B cell (primary cell): ENCODE measurements at regions not wholly inside any gene's neighbourhood (a gene's known extent, or its start where the extent isn't known, plus 50 kb on each side); places are given as distances from the start of the nearest gene placed in this dataset.

Source experiments
- ATAC-seq: fragments of 200-7000 bp; cut with Tn5 transposase; one replicate; pipeline ENCODE4 v1.10.0; 2021; ENCODE audit warnings: low read depth, mild to moderate bottlenecking, moderate number of reproducible peaks, moderate library complexity
- CTCF ChIA-PET: fragments of 350-600 bp; sonication (Branson Sonifier 250); formaldehyde crosslinking; loops from one replicate; lab custom pipeline; 2021; ENCODE audit warnings: antibody characterized with exemption, inconsistent platforms; lab: Charles Lee
- POLR2A ChIA-PET: fragments of 350-600 bp; sonication (Branson Sonifier 250); formaldehyde crosslinking; loops from one replicate; lab custom pipeline; 2021; ENCODE audit warnings: antibody characterized with exemption; lab: Charles Lee
- DNase-seq: peaks from one replicate; pipeline ENCODE4 v3.0.0; 2013
- H2AFZ ChIP-seq: 2 replicates; pipeline ENCODE4 v1.6.1; 2012; ENCODE audit warnings: mild to moderate bottlenecking, low read depth, low read length; ENCODE audit not compliant: insufficient read depth, poor library complexity, severe bottlenecking
- H3K27ac ChIP-seq, 2 donors: 1 replicate in 1 of 2; 2 replicates in 1 of 2; pipeline ENCODE4 v1.5.1; 2012 to 2013; ENCODE audit warnings: low read length in 2 of 2, mild to moderate bottlenecking in 2 of 2, moderate library complexity in 1 of 2
- H3K27me3 ChIP-seq, 4 experiments: fragments of 200-600 bp in 1 of 4; sonication (generic) in 1 of 4; replicated peaks in 1 of 4; 1 replicate in 2 of 4; 2 replicates in 2 of 4; pipeline versions ENCODE4 v1.6.1 to v1.7.0; 2013 to 2016; ENCODE audit warnings: low read length in 3 of 4, mild to moderate bottlenecking in 2 of 4, mixed read lengths in 1 of 4, moderate library complexity in 1 of 4; ENCODE audit not compliant: insufficient read depth in 4 of 4, control insufficient read depth in 3 of 4; ENCODE audit errors: control extremely low read depth in 1 of 4
- H3K36me3 ChIP-seq, 2 experiments: replicated peaks in 1 of 2; 1 replicate in 1 of 2; 2 replicates in 1 of 2; pipeline versions ENCODE4 v1.6.1 to v1.7.1; 2013; ENCODE audit warnings: low read length in 1 of 2; ENCODE audit not compliant: insufficient read depth in 2 of 2, control insufficient read depth in 1 of 2; ENCODE audit errors: control extremely low read depth in 1 of 2, extremely low read depth in 1 of 2
- H3K4me1 ChIP-seq, 2 donors: fragments of 200-600 bp in 1 of 2; sonication (generic) in 1 of 2; 1 replicate in 1 of 2; 2 replicates in 1 of 2; pipeline versions ENCODE4 v1.5.1 to v1.6.1; 2013 to 2017; ENCODE audit warnings: low read length in 2 of 2; ENCODE audit not compliant: control insufficient read depth in 2 of 2, insufficient read depth in 2 of 2
- H3K4me2 ChIP-seq: replicated peaks from 2 replicates; pipeline ENCODE3; 2012; ENCODE audit warnings: mild to moderate bottlenecking, low read depth, low read length; ENCODE audit not compliant: poor library complexity, severe bottlenecking
- H3K4me3 ChIP-seq, 5 experiments: fragments of 200-600 bp in 1 of 5; sonication (generic) in 1 of 5; 1 replicate in 3 of 5; 2 replicates in 2 of 5; pipeline versions ENCODE4 v1.5.1 to v1.7.0; 2011 to 2016; ENCODE audit warnings: low read length in 4 of 5, mild to moderate bottlenecking in 4 of 5, low read depth in 2 of 5, control low read depth in 1 of 5, moderate library complexity in 1 of 5; ENCODE audit not compliant: insufficient read depth in 1 of 5; ENCODE audit errors: control extremely low read depth in 1 of 5, extremely low read depth in 1 of 5
- H3K79me2 ChIP-seq: fragments of 200-600 bp; sonication (generic); one replicate; pipeline ENCODE4 v1.6.0; 2016; ENCODE audit warnings: low read length; ENCODE audit not compliant: control insufficient read depth, insufficient read depth
- H3K9ac ChIP-seq: fragments of 200-600 bp; sonication (generic); 2 replicates; pipeline ENCODE4 v1.6.1; 2017; ENCODE audit warnings: mild to moderate bottlenecking, low read length, moderate library complexity
- H3K9me3 ChIP-seq, 3 donors: one replicate each; pipeline versions ENCODE4 v1.6.1 to v1.7.1; 2013; ENCODE audit warnings: low read length in 2 of 3; ENCODE audit not compliant: control insufficient read depth in 2 of 3, insufficient read depth in 1 of 3; ENCODE audit errors: control extremely low read depth in 1 of 3
- H4K20me1 ChIP-seq: 2 replicates; pipeline ENCODE4 v1.6.0; 2012; ENCODE audit warnings: mild to moderate bottlenecking, low read length; ENCODE audit not compliant: insufficient read depth, control insufficient read depth, poor library complexity, severe bottlenecking
- H3K27ac Mint-ChIP-seq: one replicate; pipeline ENCODE4 v1.8.0; 2021; ENCODE audit warnings: mixed read lengths
- H3K27me3 Mint-ChIP-seq: one replicate; pipeline ENCODE4 v1.8.0; 2021; ENCODE audit warnings: mixed read lengths
- H3K4me1 Mint-ChIP-seq: one replicate; pipeline ENCODE4 v1.8.0; 2021; ENCODE audit warnings: mixed read lengths
- H3K4me3 Mint-ChIP-seq: one replicate; pipeline ENCODE4 v1.8.0; 2021; ENCODE audit warnings: mixed read lengths
- H3K9me3 Mint-ChIP-seq: one replicate; pipeline ENCODE4 v1.8.0; 2022; ENCODE audit warnings: mixed read lengths; ENCODE audit not compliant: insufficient read depth
- EZH2 ChIP-seq: IDR thresholded peaks from 2 replicates; pipeline ENCODE4 v1.6.1; 2012; ENCODE audit warnings: borderline replicate concordance, low read depth, mild to moderate bottlenecking, moderate library complexity, low read length; ENCODE audit not compliant: insufficient read depth, poor library complexity, severe bottlenecking
- WGBS: methylation state at CpG from one replicate; pipeline ENCODE4 v1.1.5; 2013; ENCODE audit warnings: missing lambda C conversion rate; ENCODE audit not compliant: insufficient coverage; 5-methylcytosine and 5-hydroxymethylcytosine counted together
- intact Hi-C: fragments of 100-400 bp; cut with micrococcal nuclease; formaldehyde crosslinking; loops from one replicate; pipeline ENCODE4 v1.10.0; 2022
- TF ChIP-seq, protein P1 (sequence below): fragments of 200-600 bp; IDR thresholded peaks from one replicate; pipeline ENCODE4 v1.8.0; 2022; ENCODE audit warnings: antibody characterized with exemption, mild to moderate bottlenecking

DNA sequence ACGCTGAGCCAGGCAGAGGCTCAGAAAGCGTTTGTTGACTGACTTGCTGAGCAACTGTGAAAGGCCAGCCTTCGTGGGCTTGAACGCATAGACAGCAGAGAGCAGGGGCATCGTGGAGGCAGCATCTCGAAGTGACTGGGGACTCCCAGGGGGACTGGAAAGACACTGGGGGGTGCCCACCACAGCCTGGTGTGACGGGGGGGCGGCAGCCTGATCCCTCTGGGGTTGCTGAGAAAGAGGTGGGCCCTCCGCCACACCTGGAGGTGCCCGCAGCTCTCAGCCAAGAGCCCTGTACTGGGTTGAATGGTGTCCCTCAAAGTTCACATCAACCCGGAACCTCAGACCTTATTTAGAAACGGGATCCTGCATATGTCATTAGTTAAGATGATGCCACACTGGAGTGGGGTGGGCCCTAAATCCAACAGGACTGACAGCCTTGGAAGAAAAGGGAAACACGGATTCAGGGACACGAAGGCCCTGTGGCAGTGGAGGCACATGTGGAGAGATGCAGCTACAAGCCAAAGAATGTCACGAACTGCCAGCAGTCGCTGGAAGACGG is 84.6 kb downstream of the RFLNA start:
- intact Hi-C loops = no loop called here
- H3K4me1 ChIP-seq = peaks cover 0 to 5% of the 10 kb centered on the region in 2 donors
- H3K9ac ChIP-seq = no peak overlapping the region
- ATAC-seq (no peak), DNase-seq (no peak)
- H3K79me2 ChIP-seq = peaks cover 25% of the 10 kb centered on the region
- no peaks in the 10 kb centered on the region for H3K27me3 ChIP-seq
- no peak overlapping the region for H3K4me2 ChIP-seq
- peaks cover 29% of the 10 kb centered on the region for H4K20me1 ChIP-seq
- 92% methylated on average over 17 of the region's 17 CpGs for WGBS
- ChIA-PET POLR2A (interaction anchor here (0.8 kb wide), 1 partner anchor 54 kb away, joined by 3 read pairs; no protein-coding TSS in a partner anchor), CTCF (no interaction called here)
- H3K27ac ChIP-seq = no peak overlapping the region
- Mint-ChIP-seq H3K9me3 (no peaks in the 10 kb centered on the region), H3K4me3 (no peak overlapping the region), H3K27me3 (no peaks in the 10 kb centered on the region), H3K4me1 (peaks cover 10% of the 10 kb centered on the region), H3K27ac (no peak overlapping the region)
- peaks cover 0 to 42% of the 10 kb centered on the region in 2 experiments for H3K36me3 ChIP-seq
- no peak overlapping the region for H3K4me3 ChIP-seq
- TF ChIP-seq EZH2 = no peak
- TF ChIP-seq, protein P1, sequence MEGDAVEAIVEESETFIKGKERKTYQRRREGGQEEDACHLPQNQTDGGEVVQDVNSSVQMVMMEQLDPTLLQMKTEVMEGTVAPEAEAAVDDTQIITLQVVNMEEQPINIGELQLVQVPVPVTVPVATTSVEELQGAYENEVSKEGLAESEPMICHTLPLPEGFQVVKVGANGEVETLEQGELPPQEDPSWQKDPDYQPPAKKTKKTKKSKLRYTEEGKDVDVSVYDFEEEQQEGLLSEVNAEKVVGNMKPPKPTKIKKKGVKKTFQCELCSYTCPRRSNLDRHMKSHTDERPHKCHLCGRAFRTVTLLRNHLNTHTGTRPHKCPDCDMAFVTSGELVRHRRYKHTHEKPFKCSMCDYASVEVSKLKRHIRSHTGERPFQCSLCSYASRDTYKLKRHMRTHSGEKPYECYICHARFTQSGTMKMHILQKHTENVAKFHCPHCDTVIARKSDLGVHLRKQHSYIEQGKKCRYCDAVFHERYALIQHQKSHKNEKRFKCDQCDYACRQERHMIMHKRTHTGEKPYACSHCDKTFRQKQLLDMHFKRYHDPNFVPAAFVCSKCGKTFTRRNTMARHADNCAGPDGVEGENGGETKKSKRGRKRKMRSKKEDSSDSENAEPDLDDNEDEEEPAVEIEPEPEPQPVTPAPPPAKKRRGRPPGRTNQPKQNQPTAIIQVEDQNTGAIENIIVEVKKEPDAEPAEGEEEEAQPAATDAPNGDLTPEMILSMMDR = no peak
- no peak overlapping the region for H2AFZ ChIP-seq
- no peaks in the 10 kb centered on the region for H3K9me3 ChIP-seq

DNA sequence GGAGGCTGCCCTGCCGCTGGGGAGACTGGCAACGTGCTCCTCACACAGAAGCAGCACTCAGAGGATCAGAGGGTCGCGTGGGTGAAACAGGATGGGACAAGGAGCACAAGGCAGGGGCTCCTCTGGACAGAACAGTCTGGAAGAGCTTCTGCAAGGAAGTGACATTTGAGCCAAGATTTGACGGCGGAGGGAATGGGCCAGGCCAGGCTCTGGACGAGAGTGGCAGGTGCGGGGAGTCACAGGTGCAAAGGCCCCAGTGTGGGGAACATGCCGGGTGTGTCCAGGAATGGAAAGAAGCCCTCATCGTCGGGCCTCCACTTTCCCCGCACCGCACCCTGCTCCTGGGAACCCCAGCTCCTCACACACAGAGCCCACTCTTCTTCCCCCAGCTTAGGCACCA is 84.0 kb downstream of the RFLNA start:
- Histone ChIP-seq H3K4me1 (peaks cover 0 to 5% of the 10 kb centered on the region in 2 donors), H3K36me3 (peaks cover 0 to 45% of the 10 kb centered on the region in 2 experiments), H3K9ac (no peak overlapping the region), H3K27me3 (no peaks in the 10 kb centered on the region), H2AFZ (no peak overlapping the region), H3K4me2 (no peak overlapping the region), H4K20me1 (peaks cover 26% of the 10 kb centered on the region), H3K4me3 (no peak overlapping the region), H3K79me2 (peaks cover 22% of the 10 kb centered on the region), H3K27ac (no peak overlapping the region), H3K9me3 (no peaks in the 10 kb centered on the region)
- Mint-ChIP-seq H3K27ac (no peak overlapping the region), H3K27me3 (no peaks in the 10 kb centered on the region), H3K4me1 (peaks cover 10% of the 10 kb centered on the region), H3K4me3 (no peak overlapping the region), H3K9me3 (no peaks in the 10 kb centered on the region)
- POLR2A ChIA-PET = interaction anchor here (0.8 kb wide), 1 partner anchor 53 kb away, joined by 3 read pairs; no protein-coding TSS in a partner anchor
- no peak for DNase-seq
- CTCF ChIA-PET = no interaction called here
- no peak for ATAC-seq
- intact Hi-C loops = no loop called here
- WGBS = 97% methylated on average over 11 of the region's 13 CpGs
- TF ChIP-seq, protein P1 = no peak
- TF ChIP-seq EZH2 = no peak
